ENCODE measurements at regions not wholly inside any gene's neighbourhood (a gene's known extent, or its start where the extent isn't known, plus 50 kb on each side); places are given as distances from the start of the nearest gene placed in this dataset.
"Not testable (repeated sequence)": the region's sequence is repeated elsewhere in the genome, so short reads cannot be mapped to it uniquely, and the experiment has no call there.

DNA sequence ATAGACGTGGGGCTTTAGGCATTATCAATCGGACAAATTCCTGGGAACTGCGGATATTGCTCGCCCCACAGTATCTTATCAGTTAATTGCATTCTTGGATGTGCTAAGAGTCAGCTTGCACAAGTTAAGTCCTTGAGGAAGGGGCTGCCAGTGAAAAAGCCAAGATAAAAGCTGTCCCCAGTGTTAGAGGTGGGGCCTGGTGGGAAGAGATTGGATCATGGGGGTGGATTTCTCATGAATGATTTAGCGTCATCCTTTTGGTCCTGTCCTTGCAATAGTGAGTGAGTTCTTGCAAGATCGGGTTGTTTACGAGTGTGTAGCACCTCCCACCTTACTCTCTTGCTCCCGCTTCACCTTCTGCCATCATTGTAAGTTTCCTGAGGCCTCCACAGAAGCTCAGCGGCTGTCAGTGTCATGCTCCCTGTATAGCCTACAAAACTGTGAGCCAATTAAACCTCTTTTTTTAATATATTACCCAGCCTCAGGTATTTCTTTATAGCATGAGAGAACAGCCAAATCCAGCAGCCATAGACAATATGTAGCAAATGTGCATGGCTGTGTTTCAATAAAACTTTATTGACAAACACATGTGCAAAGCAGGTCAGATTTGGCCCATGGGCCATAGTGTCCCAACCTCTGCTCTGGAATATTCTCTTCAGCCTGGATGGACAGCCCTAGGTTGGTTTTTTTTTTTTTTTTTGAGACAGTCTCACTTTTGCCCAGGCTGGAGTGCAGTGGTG, 189.2 kb downstream of the OTOP1 start:
- DNase-seq (ENCODE audit: low spot score), result not testable (repeated sequence)

DNA sequence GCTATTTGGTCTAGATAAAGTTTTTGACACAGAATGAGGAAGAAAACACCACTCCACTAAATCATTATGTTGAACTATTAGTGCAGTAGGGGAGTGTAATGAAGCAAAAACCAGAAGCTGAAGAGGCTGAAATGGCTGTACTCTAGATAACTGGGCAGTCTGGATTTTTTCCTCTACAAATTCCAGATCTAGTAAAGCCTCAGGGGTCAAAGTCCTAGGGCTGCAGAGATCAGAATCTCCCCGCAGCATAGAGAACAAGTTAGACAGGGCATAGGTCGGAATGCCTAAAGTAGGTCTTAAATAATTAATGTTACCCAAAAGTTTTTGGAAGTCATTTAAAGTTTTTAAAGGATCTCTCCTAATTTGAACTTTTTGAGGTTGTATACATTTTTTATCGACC, 180.9 kb downstream of the OTOP1 start:
- DNase-seq (ENCODE audit: low spot score), result not testable (repeated sequence)

DNA sequence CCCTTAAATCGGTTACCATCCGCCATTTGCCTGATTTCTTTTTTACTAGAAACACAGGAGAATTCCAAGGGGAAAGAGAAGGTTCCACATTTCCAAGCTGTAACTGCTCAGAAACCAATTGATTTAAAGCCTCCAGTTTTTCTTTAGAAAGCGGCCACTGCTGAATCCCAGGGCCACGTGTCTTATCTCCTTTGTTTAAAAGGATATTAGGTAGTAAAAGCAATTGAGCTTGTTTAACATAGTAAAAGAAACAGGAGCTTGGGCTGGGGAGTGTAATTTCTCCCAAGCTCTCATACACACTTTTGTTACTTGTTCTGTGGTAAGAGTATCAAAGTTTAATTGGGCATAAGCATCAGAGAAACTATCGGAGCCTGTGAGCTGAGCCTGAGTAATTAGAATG, 180.0 kb downstream of the OTOP1 start:
- not testable (repeated sequence) for DNase-seq (ENCODE audit: low spot score)

- not testable (repeated sequence) for DNase-seq (ENCODE audit: low spot score)
Measured at GRCh38 chr4:4047202-4047601, 179.5 kb downstream of the OTOP1 start.

DNA sequence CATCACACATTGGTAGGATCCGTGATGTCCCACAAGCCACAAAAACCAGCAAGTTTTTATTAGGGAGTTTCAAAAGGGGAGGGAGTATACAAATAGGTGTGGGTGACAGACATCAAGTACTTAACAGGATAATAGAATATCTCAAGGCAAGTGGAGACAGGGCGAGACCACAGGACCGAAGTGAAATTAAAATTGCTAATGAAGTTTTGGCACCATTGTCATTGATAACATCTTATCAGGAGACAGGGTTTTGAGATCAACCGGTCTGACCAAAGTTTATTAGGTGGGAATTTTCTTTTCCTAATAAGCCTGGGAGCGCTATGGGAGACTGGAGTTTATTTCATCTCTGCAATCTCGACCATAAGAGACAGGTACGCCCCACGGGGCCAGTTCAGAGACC, 178.5 kb downstream of the OTOP1 start:
- not testable (repeated sequence) for DNase-seq (ENCODE audit: low spot score)

DNA sequence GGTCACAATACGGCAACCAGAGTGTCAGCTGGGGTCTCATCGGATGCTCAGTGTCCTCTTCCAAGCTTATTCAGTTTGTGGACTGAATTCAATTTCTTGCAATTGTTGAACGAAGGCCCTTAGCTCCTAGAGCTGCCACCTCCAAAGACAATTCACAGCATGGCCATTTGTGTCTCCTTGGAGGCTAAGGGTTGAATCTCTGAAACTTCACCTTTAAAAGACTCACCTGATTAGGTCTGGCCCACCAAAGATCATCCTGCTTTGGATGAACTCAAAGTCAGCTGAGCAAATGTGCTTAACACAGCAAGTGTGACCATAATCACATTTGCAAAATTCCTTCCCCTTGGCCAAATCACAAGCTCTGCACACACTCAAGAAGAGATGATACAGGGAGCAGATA, 175.9 kb downstream of the OTOP1 start:
- DNase-seq (ENCODE audit: low spot score), result not testable (repeated sequence)

DNA sequence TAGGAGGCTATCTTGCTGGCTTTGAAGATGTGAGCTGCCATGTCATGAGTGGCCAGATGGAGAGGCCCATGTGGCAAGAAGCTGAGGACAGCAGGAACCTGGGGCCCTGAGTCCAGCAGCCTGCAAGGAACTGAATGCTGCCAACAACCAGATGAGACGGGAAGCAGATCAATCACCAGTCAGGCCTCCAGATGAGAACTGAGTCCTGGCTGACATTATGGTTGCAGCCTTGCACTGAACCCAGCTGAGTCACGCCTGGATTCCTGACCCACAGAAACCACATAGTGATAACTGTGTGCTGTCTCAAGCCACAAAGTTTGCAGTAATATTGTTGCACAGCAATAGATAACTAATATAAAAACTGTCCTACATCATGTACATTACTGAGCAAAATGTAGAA, 173.8 kb downstream of the OTOP1 start:
- DNase-seq (ENCODE audit: low spot score), result not testable (repeated sequence)

GRCh38 chr4:4057226-4057625, 169.5 kb downstream of the OTOP1 start:
- DNase-seq (ENCODE audit: low spot score), result not testable (repeated sequence)

- not testable (repeated sequence) for DNase-seq (ENCODE audit: low spot score)
Measured at GRCh38 chr4:4084171-4084570, 142.6 kb downstream of the OTOP1 start.

- not testable (repeated sequence) for DNase-seq (ENCODE audit: low spot score)
Measured at GRCh38 chr4:4089716-4090419, 136.9 kb downstream of the OTOP1 start.

- DNase-seq (ENCODE audit: low spot score), result not testable (repeated sequence)
Measured at GRCh38 chr4:4090720-4091119, 136.0 kb downstream of the OTOP1 start.

GRCh38 chr4:4092159-4092558, 134.6 kb downstream of the OTOP1 start:
- DNase-seq (ENCODE audit: low spot score), result not testable (repeated sequence)

DNA sequence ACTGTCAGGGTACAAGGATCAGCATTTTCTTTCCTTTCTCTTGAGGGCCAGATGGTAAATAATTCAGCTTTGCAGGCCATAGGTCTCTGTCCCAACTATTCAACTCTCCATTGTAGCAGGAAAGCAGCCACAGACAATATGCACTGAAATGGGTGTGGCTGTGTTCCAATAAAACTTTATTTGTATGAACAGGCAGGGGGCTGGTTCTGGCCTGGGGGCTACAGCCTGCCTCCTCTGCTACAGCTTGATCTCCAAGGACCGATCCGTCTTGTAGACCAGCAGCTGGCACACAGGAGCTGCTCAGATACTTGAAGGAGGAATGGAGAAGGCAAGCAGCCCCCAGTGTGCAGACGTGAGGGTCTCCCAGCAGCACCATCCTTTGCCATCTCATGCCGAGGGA, 127.1 kb downstream of the OTOP1 start:
- DNase-seq (ENCODE audit: low spot score), result not testable (repeated sequence)

- DNase-seq (ENCODE audit: low spot score), result not testable (repeated sequence)
Measured at GRCh38 chr4:4106923-4107322, 119.8 kb downstream of the OTOP1 start.

DNA sequence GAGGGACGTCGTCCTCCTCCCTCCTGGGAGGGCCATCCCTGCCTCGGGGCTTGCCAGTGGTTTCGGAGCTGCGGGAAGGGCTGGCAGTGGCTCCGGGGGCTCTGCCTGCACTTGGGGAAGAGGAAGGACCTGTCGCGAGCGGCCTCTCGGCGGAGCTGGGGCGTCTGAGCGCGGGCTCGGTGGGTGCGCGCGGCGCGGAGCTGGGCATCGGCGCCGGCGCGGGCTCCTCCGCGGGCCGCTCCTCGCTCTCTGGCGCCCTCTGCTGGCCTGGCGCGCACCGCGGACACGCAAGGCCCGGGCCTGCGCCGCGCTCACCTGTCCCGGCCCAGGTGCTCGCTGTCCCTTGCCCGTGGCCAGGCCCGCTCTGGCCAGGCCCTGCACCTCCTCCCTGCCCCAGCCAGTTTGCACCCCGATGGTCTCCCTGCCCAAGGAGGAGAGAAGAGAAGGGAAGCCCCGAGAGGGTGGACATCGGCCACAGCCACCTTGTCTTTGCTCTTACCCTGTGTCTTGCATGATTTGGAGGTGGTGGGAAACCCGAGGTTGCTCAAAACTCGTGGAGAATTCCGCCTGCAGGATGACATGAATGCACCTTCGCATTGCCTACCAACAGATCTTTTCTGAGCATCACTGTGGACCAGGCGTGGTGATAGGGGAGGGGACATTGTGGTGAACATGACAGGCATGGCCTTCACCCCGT, 119.2 kb downstream of the OTOP1 start:
- peak; percentile 49 for DNase-seq (ENCODE audit: low spot score)

GRCh38 chr4:4115381-4115780, 111.3 kb downstream of the OTOP1 start:
- not testable (repeated sequence) for DNase-seq (ENCODE audit: low spot score)

DNA sequence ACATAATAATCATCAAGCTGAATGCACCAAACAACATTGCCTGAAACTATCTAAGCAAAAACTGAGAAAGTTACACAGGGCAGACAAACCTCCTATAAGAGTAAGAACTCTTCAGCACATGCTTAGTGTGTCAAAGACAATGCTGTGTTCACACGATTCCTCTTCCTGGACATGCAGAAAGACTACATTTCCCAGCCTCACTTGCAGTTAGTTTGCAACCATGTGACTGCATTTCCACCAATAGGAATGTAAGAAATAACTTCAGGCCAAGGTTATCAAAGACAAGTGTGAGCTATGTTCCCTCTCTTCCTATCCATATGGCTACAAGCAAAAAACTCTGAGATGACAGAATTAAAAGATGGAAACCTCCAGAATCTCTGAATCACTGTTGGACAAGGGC, 109.8 kb downstream of the OTOP1 start:
- not testable (repeated sequence) for DNase-seq (ENCODE audit: low spot score)

GRCh38 chr4:4134368-4134767, 92.4 kb downstream of the OTOP1 start:
- not testable (repeated sequence) for DNase-seq (ENCODE audit: low spot score)

- not testable (repeated sequence) for DNase-seq (ENCODE audit: low spot score)
Measured at GRCh38 chr4:4136621-4137020, 90.1 kb downstream of the OTOP1 start.
